Hematopoietic multipotent progenitor cell treated with erythropoietin and hydrocortisone succinate and interleukin-3 and kit ligand, for 4 days (in vitro differentiated cells): ENCODE measurements at regions not wholly inside any gene's neighbourhood (a gene's known extent, or its start where the extent isn't known, plus 50 kb on each side); places are given as distances from the start of the nearest gene placed in this dataset.

ENCODE experiments used
- DNase-seq: peaks from one replicate; pipeline ENCODE4 v3.0.0-alpha.2; 2015

GRCh38 chr14:71834284-71835204 is 97.7 kb upstream of the RGS6 start:
- no peak for DNase-seq

- DNase-seq: peak; percentile 77
Observed at GRCh38 chr14:71852181-71852580, 80.0 kb upstream of the RGS6 start.

- DNase-seq: peak; percentile 78
Observed at GRCh38 chr14:71855399-71856036, 76.7 kb upstream of the RGS6 start.

- DNase-seq: peak; percentile 72
Observed at GRCh38 chr14:71856199-71856919, 75.9 kb upstream of the RGS6 start.

GRCh38 chr14:71863049-71863448 is 69.2 kb upstream of the RGS6 start:
- no peak for DNase-seq

GRCh38 chr14:71863766-71864165 is 68.5 kb upstream of the RGS6 start:
- DNase-seq: no peak
